Endothelial cell of umbilical vein (primary cell): ENCODE measurements at regions not wholly inside any gene's neighbourhood (a gene's known extent, or its start where the extent isn't known, plus 50 kb on each side); places are given as distances from the start of the nearest gene placed in this dataset.

ENCODE experiments used
- BruUV-seq: library from RNA; stranded (reverse); fragments of 400-500 nt; replicated peaks from 2 replicates; lab custom pipeline; 2021; lab: Mats Ljungman, UMichigan
- CTCF ChIA-PET: fragments of 300-600, 350-600 bp; sonication (Branson Sonifier 250); formaldehyde crosslinking; loops from one replicate; lab custom pipeline; 2021; ENCODE audit warnings: antibody characterized with exemption, inconsistent platforms; lab: Charles Lee
- POLR2A ChIA-PET: fragments of 300-600, 350-600 bp; sonication (Branson Sonifier 250); formaldehyde crosslinking; loops from one replicate; lab custom pipeline; 2021; ENCODE audit warnings: antibody characterized with exemption, inconsistent platforms; lab: Charles Lee
- DNase-seq: peaks from one replicate; pipeline ENCODE4 v3.0.0-alpha.2; 2011; ENCODE audit warnings: low read depth, low spot score
- FAIRE-seq: peaks from 2 replicates; lab custom pipeline; 2011; peaks lifted over from hg19 to GRCh38; lab: Jason Lieb, UNC
- H2AFZ ChIP-seq: 2 replicates; pipeline ENCODE4 v1.6.0; 2012; ENCODE audit warnings: low read depth, low read length, control low read depth, inconsistent platforms
- H3K27ac ChIP-seq: 2 replicates; pipeline ENCODE4 v1.5.1; 2011; ENCODE audit warnings: low read depth, mild to moderate bottlenecking, control low read depth, low read length, moderate library complexity; ENCODE audit not compliant: insufficient read depth
- H3K27me3 ChIP-seq, 2 experiments: 2 replicates each; pipeline versions ENCODE4 v1.6.0 to v1.6.1; 2011; ENCODE audit warnings: low read length in 2 of 2, mixed read lengths in 1 of 2; ENCODE audit not compliant: control insufficient read depth in 2 of 2, insufficient read depth in 2 of 2
- H3K36me3 ChIP-seq, 2 experiments: 2 replicates in 1 of 2; 3 replicates in 1 of 2; pipeline ENCODE4 v1.5.1; 2011; ENCODE audit warnings: low read length in 2 of 2, mild to moderate bottlenecking in 1 of 2, moderate library complexity in 1 of 2; ENCODE audit not compliant: control insufficient read depth in 2 of 2, insufficient read depth in 2 of 2; ENCODE audit errors: extremely low read depth in 1 of 2
- H3K4me1 ChIP-seq: 3 replicates; pipeline ENCODE4 v1.5.1; 2011; ENCODE audit warnings: mild to moderate bottlenecking, low read length; ENCODE audit not compliant: control insufficient read depth, insufficient read depth; ENCODE audit errors: extremely low read depth
- H3K4me2 ChIP-seq: 2 replicates; pipeline ENCODE4 v1.6.1; 2011; ENCODE audit warnings: low read length, control low read depth, mixed read lengths; ENCODE audit not compliant: insufficient read depth
- H3K4me3 ChIP-seq, 3 experiments: fragments of 200-600 bp in 1 of 3; sonication (generic), shearing (Covaris generic) in 1 of 3; replicated peaks in 1 of 3; 2 replicates each; pipeline ENCODE4 v1.5.1; 2011 to 2016; ENCODE audit warnings: control low read depth in 3 of 3, low read length in 3 of 3, mild to moderate bottlenecking in 2 of 3, inconsistent platforms in 1 of 3, low read depth in 1 of 3, moderate library complexity in 1 of 3; ENCODE audit not compliant: insufficient read depth in 1 of 3
- H3K79me2 ChIP-seq: 2 replicates; pipeline ENCODE4 v1.6.0; 2012; ENCODE audit warnings: low read length, inconsistent platforms; ENCODE audit not compliant: control insufficient read depth, insufficient read depth
- H3K9ac ChIP-seq: replicated peaks from 2 replicates; pipeline ENCODE3; 2011; ENCODE audit warnings: low read length, control low read depth; ENCODE audit not compliant: insufficient read depth; ENCODE audit errors: extremely low read depth
- H3K9me1 ChIP-seq: replicated peaks from 3 replicates; pipeline ENCODE4 v1.6.0; 2011; ENCODE audit warnings: mild to moderate bottlenecking, low read length; ENCODE audit not compliant: control insufficient read depth, insufficient read depth; ENCODE audit errors: extremely low read depth
- H3K9me3 ChIP-seq: replicated peaks from 2 replicates; pipeline ENCODE4 v1.5.1; 2012; ENCODE audit warnings: low read length, inconsistent platforms; ENCODE audit not compliant: control insufficient read depth, insufficient read depth
- H4K20me1 ChIP-seq: replicated peaks from 2 replicates; pipeline ENCODE3; 2011; ENCODE audit warnings: mild to moderate bottlenecking, low read length; ENCODE audit not compliant: control insufficient read depth, insufficient read depth; ENCODE audit errors: extremely low read depth
- EZH2 ChIP-seq: IDR thresholded peaks from 2 replicates; pipeline ENCODE4 v1.6.1; 2012; ENCODE audit warnings: borderline replicate concordance, low read depth, mild to moderate bottlenecking, moderate library complexity, low read length, inconsistent platforms; ENCODE audit not compliant: severe bottlenecking
- FOS ChIP-seq: IDR thresholded peaks from 2 replicates; pipeline ENCODE4 v1.6.1; 2011; ENCODE audit warnings: mild to moderate bottlenecking, low read length, moderate library complexity, borderline replicate concordance; ENCODE audit not compliant: insufficient read depth
- GATA2 ChIP-seq: IDR thresholded peaks from 2 replicates; pipeline ENCODE4 v1.7.0; 2011; ENCODE audit warnings: low read depth, mild to moderate bottlenecking, moderate library complexity, mixed read lengths, low read length; ENCODE audit not compliant: insufficient read length, insufficient read depth
- JUN ChIP-seq: IDR thresholded peaks from 2 replicates; pipeline ENCODE4 v1.6.1; 2011; ENCODE audit warnings: borderline replicate concordance, low read depth; ENCODE audit not compliant: insufficient read length, insufficient read depth
- MAX ChIP-seq: IDR thresholded peaks from 2 replicates; pipeline ENCODE4 v1.6.1; 2011; ENCODE audit not compliant: insufficient read depth, insufficient read length
- MYC ChIP-seq: IDR thresholded peaks from one replicate; pipeline ENCODE4 v1.6.1; 2011; ENCODE audit warnings: mild to moderate bottlenecking, low read depth, low read length
- POLR2A ChIP-seq: IDR thresholded peaks from 2 replicates; pipeline ENCODE4 v1.6.1; 2012; ENCODE audit warnings: low read depth, mild to moderate bottlenecking, control low read depth, low read length
- POLR2AphosphoS5 ChIP-seq: IDR thresholded peaks from 2 replicates; pipeline ENCODE4 v1.6.1; 2012; ENCODE audit warnings: low read depth, mild to moderate bottlenecking, control low read depth, low read length, moderate library complexity; ENCODE audit not compliant: insufficient read depth
- dilution Hi-C: fragments of 300-500 bp; cut with MboI; formaldehyde crosslinking; loops from one replicate; pipeline ENCODE4 v1.15.0; 2019; ENCODE audit warnings: low sequenced_read_pairs; ENCODE audit not compliant: extremely low pct_ligation_motif_present
- intact Hi-C: fragments of 100-400 bp; cut with micrococcal nuclease; formaldehyde crosslinking; loops from one replicate; pipeline ENCODE4 v1.10.0; 2022
- TF ChIP-seq, protein P1 (sequence below), 2 donors: IDR thresholded peaks; 1 replicate in 1 of 2; 2 replicates in 1 of 2; pipeline ENCODE4 v1.5.1; 2011; ENCODE audit warnings: low read length in 2 of 2, mild to moderate bottlenecking in 2 of 2, moderate library complexity in 2 of 2, control low read depth in 1 of 2, inconsistent platforms in 1 of 2, low read depth in 1 of 2; ENCODE audit not compliant: insufficient read depth in 1 of 2; ENCODE audit errors: extremely low read depth in 1 of 2

DNA sequence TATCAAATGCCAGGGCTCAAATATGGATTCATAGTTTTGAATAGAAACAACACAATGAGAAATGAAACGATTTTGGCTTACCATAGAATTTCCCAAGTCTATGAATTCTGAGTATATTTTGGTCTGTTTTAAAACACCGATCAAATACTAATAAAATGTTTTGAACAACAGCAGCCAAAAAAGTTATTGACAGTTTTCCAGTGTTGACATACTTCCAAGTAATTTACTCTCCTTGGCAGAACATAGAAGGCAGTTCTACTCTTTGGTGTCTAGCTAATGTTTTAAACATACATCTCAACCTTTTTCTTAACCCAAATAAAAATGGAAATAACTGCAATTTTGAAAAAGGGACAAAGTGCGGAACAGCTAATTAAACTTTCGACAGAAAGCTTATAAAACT is 1419.8 kb downstream of the ADGRL3 start:
- CTCF ChIA-PET = no interaction called here
- no peak overlapping the region for H3K4me3 ChIP-seq
- dilution Hi-C loops (no loop called here), intact Hi-C loops (no loop called here)
- FAIRE-seq = no peak
- H3K9ac ChIP-seq = no peak overlapping the region
- H3K4me2 ChIP-seq = no peak overlapping the region
- H3K4me1 ChIP-seq = no peaks in the 10 kb centered on the region
- no TSS peak for BruUV-seq
- no peak for DNase-seq
- H2AFZ ChIP-seq = no peak overlapping the region
- no peaks in the 10 kb centered on the region for H3K79me2 ChIP-seq
- H3K9me1 ChIP-seq = no peaks in the 10 kb centered on the region
- H3K36me3 ChIP-seq = no peaks in the 10 kb centered on the region
- no peak for TF ChIP-seq EZH2
- no peak for TF ChIP-seq FOS
- no peak for TF ChIP-seq POLR2A
- no peak for TF ChIP-seq MYC
- TF ChIP-seq GATA2 = no peak
- TF ChIP-seq JUN = no peak
- TF ChIP-seq, protein P1, sequence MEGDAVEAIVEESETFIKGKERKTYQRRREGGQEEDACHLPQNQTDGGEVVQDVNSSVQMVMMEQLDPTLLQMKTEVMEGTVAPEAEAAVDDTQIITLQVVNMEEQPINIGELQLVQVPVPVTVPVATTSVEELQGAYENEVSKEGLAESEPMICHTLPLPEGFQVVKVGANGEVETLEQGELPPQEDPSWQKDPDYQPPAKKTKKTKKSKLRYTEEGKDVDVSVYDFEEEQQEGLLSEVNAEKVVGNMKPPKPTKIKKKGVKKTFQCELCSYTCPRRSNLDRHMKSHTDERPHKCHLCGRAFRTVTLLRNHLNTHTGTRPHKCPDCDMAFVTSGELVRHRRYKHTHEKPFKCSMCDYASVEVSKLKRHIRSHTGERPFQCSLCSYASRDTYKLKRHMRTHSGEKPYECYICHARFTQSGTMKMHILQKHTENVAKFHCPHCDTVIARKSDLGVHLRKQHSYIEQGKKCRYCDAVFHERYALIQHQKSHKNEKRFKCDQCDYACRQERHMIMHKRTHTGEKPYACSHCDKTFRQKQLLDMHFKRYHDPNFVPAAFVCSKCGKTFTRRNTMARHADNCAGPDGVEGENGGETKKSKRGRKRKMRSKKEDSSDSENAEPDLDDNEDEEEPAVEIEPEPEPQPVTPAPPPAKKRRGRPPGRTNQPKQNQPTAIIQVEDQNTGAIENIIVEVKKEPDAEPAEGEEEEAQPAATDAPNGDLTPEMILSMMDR (IDR thresholded peaks at IDR 0.05; ENCODE audit: extremely low read depth in 1 of 2, insufficient read depth in 1 of 2, low read depth in 1 of 2, low read length in 2 of 2) = no peak
- TF ChIP-seq POLR2AphosphoS5 = no peak
- no peak for TF ChIP-seq MAX
- H3K27me3 ChIP-seq = no peaks in the 10 kb centered on the region
- peaks cover 1% of the 10 kb centered on the region for H3K9me3 ChIP-seq
- no peaks in the 10 kb centered on the region for H4K20me1 ChIP-seq
- no peak overlapping the region for H3K27ac ChIP-seq
- POLR2A ChIA-PET = no interaction called here
